ENCODE measurements at regions not wholly inside any gene's neighbourhood (a gene's known extent, or its start where the extent isn't known, plus 50 kb on each side); places are given as distances from the start of the nearest gene placed in this dataset.

GRCh38 chr1:93783876-93784275 is 95.1 kb downstream of the DNTTIP2 start:
- Histone ChIP-seq H3K9me3 (peaks cover 0 to 8% (median 0%) of the 10 kb centered on the region in 3 donors), H3K27me3 (no peaks in the 10 kb centered on the region), H3K27ac (no peak overlapping the region), H3K36me3 (no peaks in the 10 kb centered on the region), H3K4me3 (no peak overlapping the region), H3K4me1 (no peaks in the 10 kb centered on the region)
- TF ChIP-seq POLR2AphosphoS5 (IDR thresholded peaks at IDR 0.05) (no peak), POLR2A (IDR thresholded peaks at IDR 0.05) (no peak), CTCF (IDR thresholded peaks at IDR 0.05) (no peak), EP300 (IDR thresholded peaks at IDR 0.05) (no peak)
- no peak for ATAC-seq
- WGBS, 2 donors (ENCODE audit: low coverage in 1 of 2): 100% methylated on average over 1 of the region's 2 CpGs

DNA sequence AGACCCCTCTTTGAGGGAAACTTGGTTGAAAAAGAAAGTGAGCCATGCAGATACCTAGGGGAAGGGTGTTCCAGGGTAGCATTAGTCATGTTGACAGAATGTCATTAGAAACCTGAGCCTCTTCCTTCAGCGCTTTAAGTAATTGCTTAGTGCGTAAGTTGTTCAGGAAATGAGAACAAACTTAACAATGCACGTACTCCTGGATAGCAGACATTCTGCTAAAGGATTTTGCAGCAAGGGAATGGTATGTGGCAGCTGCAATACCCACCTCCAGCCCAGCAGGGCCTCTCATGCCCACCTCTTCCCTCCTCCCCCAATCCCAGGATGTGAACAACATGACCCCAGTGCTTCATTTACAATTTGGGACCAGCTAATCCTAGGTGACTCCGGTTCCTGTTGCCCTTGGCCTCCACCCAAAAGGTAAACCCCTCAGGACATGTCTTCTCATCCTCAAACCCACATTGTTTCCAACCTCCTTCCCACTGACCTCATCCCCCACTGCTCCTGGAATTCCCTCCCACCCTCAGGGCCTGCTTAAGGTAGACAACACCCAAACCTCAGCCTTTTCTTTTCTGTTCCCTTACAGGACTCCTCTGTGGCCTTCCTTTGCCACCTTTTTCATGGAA is 98.0 kb upstream of the BCAR3 start:
- no peaks in the 10 kb centered on the region for H3K9me3 ChIP-seq
- peak overlapping the region in 1 of 4 donors; percentile 30 for H3K27ac ChIP-seq
- ATAC-seq: no peak
- TF ChIP-seq POLR2AphosphoS5 (IDR thresholded peaks at IDR 0.05): no peak
- no peak for TF ChIP-seq CTCF (IDR thresholded peaks at IDR 0.05)
- no peak for TF ChIP-seq EP300 (IDR thresholded peaks at IDR 0.05)
- TF ChIP-seq POLR2A (IDR thresholded peaks at IDR 0.05): no peak
- WGBS, 2 donors (ENCODE audit: low coverage in 1 of 2): 76 to 81% methylated on average over 4 of the region's 4 CpGs
- H3K36me3 ChIP-seq: no peaks in the 10 kb centered on the region
- no peaks in the 10 kb centered on the region for H3K27me3 ChIP-seq
- H3K4me1 ChIP-seq: peaks cover 0 to 7% (median 0%) of the 10 kb centered on the region in 3 donors
- no peak overlapping the region for H3K4me3 ChIP-seq

DNA sequence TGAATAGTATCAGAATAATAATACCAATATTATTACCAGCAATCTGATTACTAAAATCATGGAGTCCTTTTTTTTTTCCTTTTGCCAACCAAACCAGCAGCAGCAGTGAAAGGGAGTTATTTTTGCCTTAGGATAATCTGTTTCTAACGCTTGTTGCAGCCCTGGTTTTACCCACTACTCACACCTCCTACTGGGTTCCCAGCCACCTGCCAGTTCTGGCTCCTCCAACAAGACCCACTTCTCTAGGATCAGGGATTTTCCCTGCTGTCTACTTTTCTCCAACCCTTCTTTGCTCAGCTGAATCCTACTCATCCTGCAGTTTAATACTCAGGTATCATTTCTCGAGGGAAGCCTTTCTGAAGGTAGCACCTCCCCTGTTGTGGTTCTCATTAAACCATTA is 96.8 kb upstream of the BCAR3 start:
- no peak for TF ChIP-seq EP300 (IDR thresholded peaks at IDR 0.05)
- no peak for TF ChIP-seq POLR2AphosphoS5 (IDR thresholded peaks at IDR 0.05)
- no peak for TF ChIP-seq CTCF (IDR thresholded peaks at IDR 0.05)
- TF ChIP-seq POLR2A (IDR thresholded peaks at IDR 0.05): no peak
- Histone ChIP-seq H3K9me3 (no peaks in the 10 kb centered on the region), H3K27ac (no peak overlapping the region), H3K4me3 (no peak overlapping the region), H3K27me3 (no peaks in the 10 kb centered on the region), H3K36me3 (no peaks in the 10 kb centered on the region), H3K4me1 (peaks cover 0 to 9% (median 0%) of the 10 kb centered on the region in 3 donors)
- ATAC-seq: no peak
- 85 to 100% methylated on average over 1 of the region's 2 CpGs for WGBS, 2 donors (ENCODE audit: low coverage in 1 of 2)

DNA sequence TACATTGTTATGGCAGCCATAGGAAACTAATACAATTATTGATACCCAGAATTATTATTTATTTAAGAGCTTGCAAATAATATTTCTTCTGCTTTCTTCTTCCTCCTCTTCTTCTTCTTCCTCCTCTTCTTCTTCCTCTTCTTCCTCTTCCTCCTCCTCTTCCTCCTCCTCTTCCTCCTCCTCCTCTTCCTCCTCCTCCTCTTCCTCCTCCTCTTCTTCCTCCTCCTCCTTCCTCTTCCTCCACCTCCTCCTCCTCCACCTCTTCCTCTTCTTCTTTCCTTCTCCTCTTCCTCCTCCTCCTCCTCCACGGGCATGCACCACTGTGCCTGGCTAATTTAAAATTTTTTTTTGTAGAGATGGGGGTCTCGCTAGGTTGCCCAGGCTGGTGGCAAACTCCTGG is 95.6 kb upstream of the BCAR3 start:
- no peaks in the 10 kb centered on the region for H3K27me3 ChIP-seq
- no peak overlapping the region for H3K4me3 ChIP-seq
- no peak for TF ChIP-seq POLR2AphosphoS5 (IDR thresholded peaks at IDR 0.05)
- no peak for TF ChIP-seq EP300 (IDR thresholded peaks at IDR 0.05)
- TF ChIP-seq CTCF (IDR thresholded peaks at IDR 0.05): no peak
- TF ChIP-seq POLR2A (IDR thresholded peaks at IDR 0.05): no peak
- no peaks in the 10 kb centered on the region for H3K9me3 ChIP-seq
- H3K27ac ChIP-seq: no peak overlapping the region
- peaks cover 0 to 9% (median 0%) of the 10 kb centered on the region in 3 donors for H3K4me1 ChIP-seq
- no peak for ATAC-seq
- 67 to 80% methylated on average over 2 of the region's 2 CpGs for WGBS, 2 donors (ENCODE audit: low coverage in 1 of 2)
- no peaks in the 10 kb centered on the region for H3K36me3 ChIP-seq

- WGBS, 2 donors (ENCODE audit: low coverage in 1 of 2): 83 to 93% methylated on average over 1 to 3 of the region's 3 CpGs
- no peak for TF ChIP-seq POLR2A (IDR thresholded peaks at IDR 0.05)
- TF ChIP-seq EP300 (IDR thresholded peaks at IDR 0.05): no peak
- no peak for TF ChIP-seq POLR2AphosphoS5 (IDR thresholded peaks at IDR 0.05)
- TF ChIP-seq CTCF (IDR thresholded peaks at IDR 0.05): no peak
These were observed 95.1 kb upstream of the BCAR3 start for GRCh38 chr1:93776728-93777127.

More at GRCh38 chr1:93776728-93777127, 95.1 kb upstream of the BCAR3 start:
- Histone ChIP-seq H3K4me1 (peaks cover 0 to 9% (median 0%) of the 10 kb centered on the region in 3 donors), H3K27ac (no peak overlapping the region), H3K36me3 (no peaks in the 10 kb centered on the region), H3K9me3 (no peaks in the 10 kb centered on the region), H3K27me3 (no peaks in the 10 kb centered on the region), H3K4me3 (no peak overlapping the region)
- ATAC-seq: no peak
